Right lobe of liver (tissue), 6 donors: ENCODE measurements at regions not wholly inside any gene's neighbourhood (a gene's known extent, or its start where the extent isn't known, plus 50 kb on each side); places are given as distances from the start of the nearest gene placed in this dataset.

Experiments used
- ATAC-seq, 4 donors: fragments of 200-7000 bp; cut with Tn5 transposase; one replicate each; pipeline ENCODE4 v1.9.1; 2020; ENCODE audit warnings: mild to moderate bottlenecking in 4 of 4, moderate library complexity in 4 of 4
- DNase-seq, 3 donors: peaks; one replicate each; pipeline ENCODE4 v3.0.0-alpha.2; 2020
- H3K27ac ChIP-seq, 3 donors: fragments of 200-600 bp; one replicate each; pipeline ENCODE4 v1.8.0; 2022
- H3K27me3 ChIP-seq, 2 donors: fragments of 200-600 bp; one replicate each; pipeline ENCODE4 v1.8.0; 2022
- H3K36me3 ChIP-seq, 4 donors: fragments of 200-600 bp; sonication (generic) in 1 of 4; one replicate each; pipeline versions ENCODE4 v1.5.1 to v1.8.0; 2017 to 2022; ENCODE audit warnings: control low read depth in 1 of 4
- H3K4me1 ChIP-seq, 4 donors: fragments of 200-600 bp; sonication (generic) in 1 of 4; one replicate each; pipeline versions ENCODE4 v1.5.1 to v1.8.0; 2017 to 2022; ENCODE audit warnings: control low read depth in 1 of 4
- H3K4me3 ChIP-seq, 3 donors: fragments of 200-600 bp; one replicate each; pipeline ENCODE4 v1.8.0; 2022
- H3K9me3 ChIP-seq, 4 donors: fragments of 200-600 bp; sonication (generic) in 1 of 4; one replicate each; pipeline versions ENCODE4 v1.5.1 to v1.8.0; 2017 to 2022; ENCODE audit warnings: control low read depth in 1 of 4
- POLR2A ChIP-seq: fragments of 450-650 bp; IDR thresholded peaks from one replicate; pipeline ENCODE4 v1.6.1; 2017; ENCODE audit warnings: antibody characterized with exemption, mild to moderate bottlenecking
- WGBS: methylation state at CpG from one replicate; pipeline ENCODE4 v1.1.6; 2018; ENCODE audit warnings: low coverage, low lambda C conversion rate; ENCODE audit not compliant: insufficient coverage; ENCODE audit errors: missing lambda C conversion rate; 5-methylcytosine and 5-hydroxymethylcytosine counted together
- intact Hi-C, 2 donors: fragments of 100-400 bp; cut with DNase I; formaldehyde crosslinking; loops; one replicate each; pipeline versions ENCODE4 v1.11.2 to v1.14.1; 2022
- TF ChIP-seq, protein P1 (sequence below), 4 donors: fragments of 200-600 bp in 3 of 4; fragments of 450-650 bp in 1 of 4; IDR thresholded peaks; one replicate each; pipeline versions ENCODE4 v1.5.1 to v1.8.0; 2016 to 2022; ENCODE audit warnings: antibody characterized with exemption in 4 of 4, mild to moderate bottlenecking in 2 of 4
- donor health status: DM: no; HTN: yes; CAD: no.
- donor health status: DM: no; HTN: no; CAD: no.
- donor health status: DM: no; HTN: no; CAD: no.
- donor health status: DM: no; HTN: yes; CAD: no.
- donor health status: DM: no; HTN: yes; CAD: no.

DNA sequence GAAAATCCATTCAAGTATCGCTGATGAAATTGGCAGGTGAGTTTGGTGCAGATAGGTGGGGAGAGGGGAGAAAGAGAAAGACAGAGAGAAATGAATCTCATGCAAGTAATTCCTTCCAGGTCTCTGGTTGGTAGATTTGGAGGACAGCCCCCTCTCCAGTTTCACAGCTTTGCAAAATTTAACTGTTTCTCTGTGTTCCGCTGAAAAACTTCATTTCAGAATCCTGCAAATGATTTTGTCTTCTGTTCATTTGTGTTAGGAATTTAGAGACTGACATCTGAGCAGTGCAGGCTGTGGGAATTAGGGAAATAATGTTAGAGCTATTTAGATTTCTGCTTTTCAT, 328.5 kb downstream of the FBXW7 start:
- intact Hi-C loops = no loop called here
- no peak for DNase-seq
- Histone ChIP-seq H3K27ac (no peak overlapping the region), H3K9me3 (no peaks in the 10 kb centered on the region), H3K27me3 (no peaks in the 10 kb centered on the region), H3K4me1 (no peaks in the 10 kb centered on the region), H3K36me3 (no peaks in the 10 kb centered on the region), H3K4me3 (no peak overlapping the region)
- WGBS = 82% methylated on average over 2 of the region's 2 CpGs
- no peak for TF ChIP-seq POLR2A
- TF ChIP-seq, protein P1, sequence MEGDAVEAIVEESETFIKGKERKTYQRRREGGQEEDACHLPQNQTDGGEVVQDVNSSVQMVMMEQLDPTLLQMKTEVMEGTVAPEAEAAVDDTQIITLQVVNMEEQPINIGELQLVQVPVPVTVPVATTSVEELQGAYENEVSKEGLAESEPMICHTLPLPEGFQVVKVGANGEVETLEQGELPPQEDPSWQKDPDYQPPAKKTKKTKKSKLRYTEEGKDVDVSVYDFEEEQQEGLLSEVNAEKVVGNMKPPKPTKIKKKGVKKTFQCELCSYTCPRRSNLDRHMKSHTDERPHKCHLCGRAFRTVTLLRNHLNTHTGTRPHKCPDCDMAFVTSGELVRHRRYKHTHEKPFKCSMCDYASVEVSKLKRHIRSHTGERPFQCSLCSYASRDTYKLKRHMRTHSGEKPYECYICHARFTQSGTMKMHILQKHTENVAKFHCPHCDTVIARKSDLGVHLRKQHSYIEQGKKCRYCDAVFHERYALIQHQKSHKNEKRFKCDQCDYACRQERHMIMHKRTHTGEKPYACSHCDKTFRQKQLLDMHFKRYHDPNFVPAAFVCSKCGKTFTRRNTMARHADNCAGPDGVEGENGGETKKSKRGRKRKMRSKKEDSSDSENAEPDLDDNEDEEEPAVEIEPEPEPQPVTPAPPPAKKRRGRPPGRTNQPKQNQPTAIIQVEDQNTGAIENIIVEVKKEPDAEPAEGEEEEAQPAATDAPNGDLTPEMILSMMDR (IDR thresholded peaks at IDR 0.05) = no peak
- no peak for ATAC-seq

DNA sequence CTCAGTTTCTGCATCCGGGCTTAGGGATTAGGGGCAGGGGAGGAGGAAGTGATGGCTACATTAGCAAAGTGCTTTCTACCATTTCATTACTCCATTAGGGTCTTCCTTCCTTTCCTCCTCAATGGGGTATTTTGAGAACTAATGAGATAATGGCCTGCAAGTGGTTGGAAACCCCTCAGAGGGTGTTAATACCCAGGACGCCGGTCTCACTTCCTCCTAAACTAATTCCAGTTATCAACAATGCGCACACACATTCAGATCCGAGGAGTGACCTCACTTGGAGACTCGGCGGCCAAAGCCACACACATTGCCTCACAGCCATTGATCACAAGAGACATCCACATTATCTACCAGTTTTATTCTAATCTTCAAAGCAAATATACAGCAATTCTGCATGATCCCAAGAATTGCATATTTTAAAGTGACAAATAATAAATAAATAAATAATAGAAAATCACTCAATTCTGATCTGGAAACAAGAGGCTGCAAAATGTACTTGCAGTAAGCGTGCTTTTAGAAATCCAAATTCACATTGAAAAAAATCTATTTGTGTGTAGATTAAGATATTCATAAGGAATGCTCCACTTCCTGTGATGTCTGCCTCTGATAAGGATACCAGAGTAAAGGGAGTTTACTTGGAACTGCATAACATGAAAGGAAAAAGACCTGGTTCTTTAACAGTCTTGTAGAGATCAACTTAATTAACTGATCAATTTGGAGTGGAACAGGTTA, 329.1 kb downstream of the FBXW7 start:
- H3K4me3 ChIP-seq = no peak overlapping the region
- TF ChIP-seq, protein P1 (IDR thresholded peaks at IDR 0.05) = no peak
- TF ChIP-seq POLR2A = no peak

DNA sequence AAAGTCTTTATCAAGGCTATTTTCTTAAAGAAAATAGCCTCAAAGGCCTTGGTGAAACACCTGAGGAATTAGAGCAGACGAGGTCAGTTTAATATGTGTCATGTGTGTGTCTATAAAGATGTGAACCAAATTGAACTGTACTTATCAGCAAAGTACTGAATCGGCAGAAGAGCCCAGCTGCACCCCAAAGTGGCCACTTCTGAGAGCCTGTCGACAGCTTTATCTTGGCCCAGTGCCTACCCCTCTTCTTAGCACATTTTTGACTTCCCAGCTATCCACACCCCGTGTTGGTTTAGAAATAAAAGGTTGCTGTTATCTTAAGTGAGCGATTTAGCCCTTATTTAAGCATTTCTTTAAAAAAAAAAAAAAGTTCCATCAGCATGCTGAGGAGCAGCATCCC, 329.7 kb downstream of the FBXW7 start:
- DNase-seq (no peak), ATAC-seq (no peak)
- Histone ChIP-seq H3K27me3 (no peaks in the 10 kb centered on the region), H3K9me3 (no peaks in the 10 kb centered on the region), H3K36me3 (no peaks in the 10 kb centered on the region), H3K27ac (no peak overlapping the region), H3K4me3 (no peak overlapping the region), H3K4me1 (no peaks in the 10 kb centered on the region)
- WGBS = 43% methylated on average over 5 of the region's 5 CpGs
- TF ChIP-seq, protein P1 (IDR thresholded peaks at IDR 0.05) = no peak
- no peak for TF ChIP-seq POLR2A
- intact Hi-C loops = no loop called here

More for the DNA sequence above, 329.1 kb downstream of the FBXW7 start:
- intact Hi-C loops = no loop called here
- DNase-seq (no peak), ATAC-seq (no peak)
- no peaks in the 10 kb centered on the region for H3K9me3 ChIP-seq
- H3K4me1 ChIP-seq = no peaks in the 10 kb centered on the region
- no peak overlapping the region for H3K27ac ChIP-seq
- H3K36me3 ChIP-seq = no peaks in the 10 kb centered on the region
- H3K27me3 ChIP-seq = no peaks in the 10 kb centered on the region
- 66% methylated on average over 8 of the region's 8 CpGs for WGBS

DNA sequence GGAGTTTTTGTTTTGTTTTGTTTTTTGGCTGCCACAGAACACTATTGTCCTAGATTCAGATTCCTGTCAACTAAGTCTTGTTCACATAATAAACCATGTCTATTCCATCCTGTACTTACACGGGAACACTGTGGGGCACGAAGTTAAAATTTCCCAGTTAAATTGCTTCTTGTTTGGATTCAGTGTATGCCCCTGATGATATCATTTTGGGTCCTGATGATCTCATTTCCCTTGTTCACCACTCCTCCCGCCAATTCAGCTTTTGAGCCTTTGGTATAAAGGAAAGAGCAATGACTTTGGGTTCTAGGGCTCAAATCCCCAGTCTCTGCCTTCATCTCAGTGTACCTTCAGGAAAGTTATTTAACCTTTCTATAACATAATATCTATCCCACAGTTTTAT, 333.5 kb downstream of the FBXW7 start:
- Histone ChIP-seq H3K36me3 (no peaks in the 10 kb centered on the region), H3K4me1 (no peaks in the 10 kb centered on the region), H3K27me3 (no peaks in the 10 kb centered on the region), H3K27ac (no peak overlapping the region), H3K9me3 (no peaks in the 10 kb centered on the region), H3K4me3 (no peak overlapping the region)
- intact Hi-C loops = no loop called here
- TF ChIP-seq, protein P1 (IDR thresholded peaks at IDR 0.05) = no peak
- TF ChIP-seq POLR2A = no peak
- WGBS = 54% methylated on average over 3 of the region's 3 CpGs
- ATAC-seq (no peak), DNase-seq (no peak)
